Mucosa of descending colon (tissue), 3 donors: ENCODE measurements at regions not wholly inside any gene's neighbourhood (a gene's known extent, or its start where the extent isn't known, plus 50 kb on each side); places are given as distances from the start of the nearest gene placed in this dataset.
"Not testable (repeated sequence)": the region's sequence is repeated elsewhere in the genome, so short reads cannot be mapped to it uniquely, and the experiment has no call there.

Source experiments
- ATAC-seq: fragments of 200-7000 bp; cut with Tn5 transposase; one replicate; pipeline ENCODE4 v1.9.1; 2020; ENCODE audit warnings: mild to moderate bottlenecking, moderate library complexity
- DNase-seq, 3 donors: peaks; one replicate each; pipeline ENCODE4 v3.0.0-alpha.2; 2020
- H3K36me3 ChIP-seq: fragments of 200-600 bp; one replicate; pipeline ENCODE4 v1.8.0; 2021; ENCODE audit warnings: low read depth, mild to moderate bottlenecking
- H3K4me1 ChIP-seq: fragments of 200-600 bp; one replicate; pipeline ENCODE4 v1.8.0; 2021; ENCODE audit warnings: low read depth, mild to moderate bottlenecking
- H3K4me3 ChIP-seq: fragments of 200-600 bp; one replicate; pipeline ENCODE4 v1.8.0; 2021; ENCODE audit warnings: mild to moderate bottlenecking
- H3K9me3 ChIP-seq: fragments of 200-600 bp; one replicate; pipeline ENCODE4 v1.8.0; 2021; ENCODE audit warnings: mild to moderate bottlenecking
- intact Hi-C, 2 donors: fragments of 100-400 bp; cut with DNase I in 1 of 2; cut with micrococcal nuclease in 1 of 2; formaldehyde crosslinking; loops; one replicate each; pipeline versions ENCODE4 v1.11.0 to v1.11.1; 2022; cut with DNase I, micrococcal nuclease
- donor health status: DM: no; HTN: no; CAD: no; lungs with moderate emphysema.
- donor health status: DM: no; HTN: no; CAD: no.
- donor health status: DM: no; HTN: yes; CAD: no.

- H3K4me3 ChIP-seq, H3K4me1 ChIP-seq, intact Hi-C loops, H3K36me3 ChIP-seq, H3K9me3 ChIP-seq, DNase-seq, ATAC-seq: not testable (repeated sequence)
Observed at GRCh38 chr4:4021161-4021560, 205.6 kb downstream of the OTOP1 start.

GRCh38 chr4:4026708-4027107 lies 200.0 kb downstream of the OTOP1 start:
- intact Hi-C loops, H3K4me1 ChIP-seq, H3K9me3 ChIP-seq, H3K4me3 ChIP-seq, DNase-seq, ATAC-seq, H3K36me3 ChIP-seq: not testable (repeated sequence)

GRCh38 chr4:4028752-4029151 lies 198.0 kb downstream of the OTOP1 start:
- DNase-seq, intact Hi-C loops, H3K4me3 ChIP-seq, H3K9me3 ChIP-seq, H3K36me3 ChIP-seq, H3K4me1 ChIP-seq, ATAC-seq: not testable (repeated sequence)

DNA sequence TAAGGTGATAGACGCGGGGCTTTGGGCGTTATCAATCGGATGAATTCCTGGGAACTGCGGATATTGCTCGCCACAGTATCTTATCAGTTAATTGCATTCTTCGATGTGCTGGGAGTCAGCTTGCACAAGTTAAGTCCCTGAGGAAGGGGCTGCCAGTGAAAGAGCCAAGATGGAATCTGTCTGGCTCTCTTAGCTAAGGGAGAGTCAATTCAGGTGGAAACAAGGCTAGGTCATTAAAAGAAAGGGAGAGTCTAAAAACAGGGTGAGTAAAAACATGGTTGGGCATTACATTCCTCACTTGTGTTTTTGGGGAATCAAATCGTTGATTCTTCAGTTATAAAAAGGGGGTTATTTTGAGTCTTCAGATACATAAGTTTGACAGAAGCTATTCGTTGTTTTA lies 196.2 kb downstream of the OTOP1 start:
- H3K4me3 ChIP-seq, H3K9me3 ChIP-seq, DNase-seq, H3K36me3 ChIP-seq, ATAC-seq, intact Hi-C loops, H3K4me1 ChIP-seq: not testable (repeated sequence)

DNA sequence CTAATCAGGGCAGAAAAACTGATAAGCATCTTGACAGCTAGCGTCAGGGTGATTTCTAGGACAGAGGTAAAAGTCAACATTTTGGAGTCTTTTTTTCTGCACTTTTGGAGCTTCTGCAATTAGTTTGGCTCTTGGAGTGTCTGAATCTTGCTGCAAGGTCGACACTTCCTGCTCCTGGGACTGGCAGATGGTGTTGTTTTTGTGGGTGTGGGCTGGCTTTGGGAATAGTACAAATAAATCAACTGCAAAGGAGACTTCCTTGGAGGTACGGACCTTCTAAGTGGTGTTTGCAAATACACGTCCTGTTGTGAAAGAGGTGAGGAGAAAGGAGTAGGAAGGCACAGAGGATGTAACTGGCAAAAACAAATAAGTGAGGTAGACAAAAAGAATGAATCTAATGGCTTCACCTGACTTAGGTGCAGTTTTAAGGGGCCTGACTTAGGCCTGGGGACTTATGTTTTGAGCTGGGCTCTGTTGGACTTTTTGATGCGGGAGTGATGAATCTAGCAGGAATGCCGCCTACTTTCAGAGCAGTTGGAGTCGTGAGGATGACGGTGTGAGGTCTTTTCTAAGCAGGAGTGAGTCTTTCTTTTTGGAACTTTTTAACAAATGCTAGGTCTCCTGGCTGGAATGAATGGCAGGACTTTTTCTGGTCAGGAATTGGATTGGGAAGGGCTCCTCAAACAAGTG lies 195.1 kb downstream of the OTOP1 start:
- intact Hi-C loops, H3K4me1 ChIP-seq, H3K36me3 ChIP-seq, ATAC-seq, H3K4me3 ChIP-seq, H3K9me3 ChIP-seq: not testable (repeated sequence)
- DNase-seq = peak in 1 of 3 donors; percentile 63

DNA sequence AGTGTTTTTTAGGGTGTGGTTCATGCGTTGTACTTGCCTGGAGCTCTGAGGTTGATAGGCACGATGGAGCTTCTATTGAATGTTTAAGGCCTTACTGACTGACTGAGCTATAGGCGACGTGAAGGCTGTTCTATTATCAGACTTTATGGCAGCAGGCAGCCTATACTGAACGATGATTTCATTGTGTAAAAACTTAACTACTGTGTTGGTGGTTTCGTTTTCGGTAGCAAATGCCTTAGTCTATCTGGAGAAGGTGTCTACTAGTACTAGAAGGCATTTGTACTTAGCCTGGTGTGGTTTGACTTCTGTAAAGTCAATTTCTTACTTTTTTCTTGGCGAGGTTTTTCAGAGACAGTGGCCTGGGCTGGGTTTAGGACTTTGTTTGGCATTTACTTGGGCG lies 194.4 kb downstream of the OTOP1 start:
- H3K4me3 ChIP-seq, H3K9me3 ChIP-seq, H3K36me3 ChIP-seq, H3K4me1 ChIP-seq, intact Hi-C loops: not testable (repeated sequence)
- ATAC-seq (peak; percentile 66), DNase-seq (peak in 2 of 3 donors; percentile 31 to 52)

GRCh38 chr4:4032801-4033605 lies 193.7 kb downstream of the OTOP1 start:
- H3K4me1 ChIP-seq, ATAC-seq, intact Hi-C loops, H3K9me3 ChIP-seq, H3K4me3 ChIP-seq, H3K36me3 ChIP-seq: not testable (repeated sequence)
- peak in 1 of 3 donors; percentile 62 for DNase-seq

DNA sequence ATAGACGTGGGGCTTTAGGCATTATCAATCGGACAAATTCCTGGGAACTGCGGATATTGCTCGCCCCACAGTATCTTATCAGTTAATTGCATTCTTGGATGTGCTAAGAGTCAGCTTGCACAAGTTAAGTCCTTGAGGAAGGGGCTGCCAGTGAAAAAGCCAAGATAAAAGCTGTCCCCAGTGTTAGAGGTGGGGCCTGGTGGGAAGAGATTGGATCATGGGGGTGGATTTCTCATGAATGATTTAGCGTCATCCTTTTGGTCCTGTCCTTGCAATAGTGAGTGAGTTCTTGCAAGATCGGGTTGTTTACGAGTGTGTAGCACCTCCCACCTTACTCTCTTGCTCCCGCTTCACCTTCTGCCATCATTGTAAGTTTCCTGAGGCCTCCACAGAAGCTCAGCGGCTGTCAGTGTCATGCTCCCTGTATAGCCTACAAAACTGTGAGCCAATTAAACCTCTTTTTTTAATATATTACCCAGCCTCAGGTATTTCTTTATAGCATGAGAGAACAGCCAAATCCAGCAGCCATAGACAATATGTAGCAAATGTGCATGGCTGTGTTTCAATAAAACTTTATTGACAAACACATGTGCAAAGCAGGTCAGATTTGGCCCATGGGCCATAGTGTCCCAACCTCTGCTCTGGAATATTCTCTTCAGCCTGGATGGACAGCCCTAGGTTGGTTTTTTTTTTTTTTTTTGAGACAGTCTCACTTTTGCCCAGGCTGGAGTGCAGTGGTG lies 189.2 kb downstream of the OTOP1 start:
- intact Hi-C loops, H3K4me1 ChIP-seq, H3K36me3 ChIP-seq, DNase-seq, ATAC-seq, H3K9me3 ChIP-seq, H3K4me3 ChIP-seq: not testable (repeated sequence)

DNA sequence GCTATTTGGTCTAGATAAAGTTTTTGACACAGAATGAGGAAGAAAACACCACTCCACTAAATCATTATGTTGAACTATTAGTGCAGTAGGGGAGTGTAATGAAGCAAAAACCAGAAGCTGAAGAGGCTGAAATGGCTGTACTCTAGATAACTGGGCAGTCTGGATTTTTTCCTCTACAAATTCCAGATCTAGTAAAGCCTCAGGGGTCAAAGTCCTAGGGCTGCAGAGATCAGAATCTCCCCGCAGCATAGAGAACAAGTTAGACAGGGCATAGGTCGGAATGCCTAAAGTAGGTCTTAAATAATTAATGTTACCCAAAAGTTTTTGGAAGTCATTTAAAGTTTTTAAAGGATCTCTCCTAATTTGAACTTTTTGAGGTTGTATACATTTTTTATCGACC lies 180.9 kb downstream of the OTOP1 start:
- H3K4me3 ChIP-seq, H3K36me3 ChIP-seq, H3K4me1 ChIP-seq, ATAC-seq, intact Hi-C loops, H3K9me3 ChIP-seq: not testable (repeated sequence)
- peak in 1 of 3 donors; percentile 11 for DNase-seq

GRCh38 chr4:4046686-4047085 lies 180.0 kb downstream of the OTOP1 start:
- H3K4me1 ChIP-seq, H3K9me3 ChIP-seq, H3K4me3 ChIP-seq, intact Hi-C loops, ATAC-seq, H3K36me3 ChIP-seq, DNase-seq: not testable (repeated sequence)

GRCh38 chr4:4047202-4047601 lies 179.5 kb downstream of the OTOP1 start:
- H3K4me1 ChIP-seq, intact Hi-C loops, DNase-seq, H3K4me3 ChIP-seq, H3K36me3 ChIP-seq, H3K9me3 ChIP-seq, ATAC-seq: not testable (repeated sequence)

DNA sequence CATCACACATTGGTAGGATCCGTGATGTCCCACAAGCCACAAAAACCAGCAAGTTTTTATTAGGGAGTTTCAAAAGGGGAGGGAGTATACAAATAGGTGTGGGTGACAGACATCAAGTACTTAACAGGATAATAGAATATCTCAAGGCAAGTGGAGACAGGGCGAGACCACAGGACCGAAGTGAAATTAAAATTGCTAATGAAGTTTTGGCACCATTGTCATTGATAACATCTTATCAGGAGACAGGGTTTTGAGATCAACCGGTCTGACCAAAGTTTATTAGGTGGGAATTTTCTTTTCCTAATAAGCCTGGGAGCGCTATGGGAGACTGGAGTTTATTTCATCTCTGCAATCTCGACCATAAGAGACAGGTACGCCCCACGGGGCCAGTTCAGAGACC lies 178.5 kb downstream of the OTOP1 start:
- H3K4me1 ChIP-seq, H3K4me3 ChIP-seq, intact Hi-C loops, H3K9me3 ChIP-seq, ATAC-seq, DNase-seq, H3K36me3 ChIP-seq: not testable (repeated sequence)

DNA sequence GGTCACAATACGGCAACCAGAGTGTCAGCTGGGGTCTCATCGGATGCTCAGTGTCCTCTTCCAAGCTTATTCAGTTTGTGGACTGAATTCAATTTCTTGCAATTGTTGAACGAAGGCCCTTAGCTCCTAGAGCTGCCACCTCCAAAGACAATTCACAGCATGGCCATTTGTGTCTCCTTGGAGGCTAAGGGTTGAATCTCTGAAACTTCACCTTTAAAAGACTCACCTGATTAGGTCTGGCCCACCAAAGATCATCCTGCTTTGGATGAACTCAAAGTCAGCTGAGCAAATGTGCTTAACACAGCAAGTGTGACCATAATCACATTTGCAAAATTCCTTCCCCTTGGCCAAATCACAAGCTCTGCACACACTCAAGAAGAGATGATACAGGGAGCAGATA lies 175.9 kb downstream of the OTOP1 start:
- H3K4me1 ChIP-seq, intact Hi-C loops, H3K4me3 ChIP-seq, ATAC-seq, DNase-seq, H3K36me3 ChIP-seq, H3K9me3 ChIP-seq: not testable (repeated sequence)

GRCh38 chr4:4052933-4053332 lies 173.8 kb downstream of the OTOP1 start:
- not testable (repeated sequence) for ATAC-seq

More at GRCh38 chr4:4052933-4053332, 173.8 kb downstream of the OTOP1 start:
- H3K36me3 ChIP-seq, intact Hi-C loops, H3K9me3 ChIP-seq, DNase-seq, H3K4me1 ChIP-seq, H3K4me3 ChIP-seq: not testable (repeated sequence)
